ENCODE measurements at regions not wholly inside any gene's neighbourhood (a gene's known extent, or its start where the extent isn't known, plus 50 kb on each side); places are given as distances from the start of the nearest gene placed in this dataset.

- no peak for DNase-seq (ENCODE audit: extremely low spot score)
- TF ChIP-seq CTCF (IDR thresholded peaks at IDR 0.05): no peak
- TF ChIP-seq EP300 (IDR thresholded peaks at IDR 0.05): no peak
- no peak for TF ChIP-seq POLR2AphosphoS5 (IDR thresholded peaks at IDR 0.05)
- TF ChIP-seq POLR2A (IDR thresholded peaks at IDR 0.05; ENCODE audit: low read depth): no peak
Measured at GRCh38 chr2:139465789-139466188, 685.6 kb upstream of the NXPH2 start.

GRCh38 chr2:139457873-139458272 is 677.7 kb upstream of the NXPH2 start:
- Histone ChIP-seq H3K4me3 (no peak overlapping the region), H3K27ac (replicated peaks in 1 of 4) (no peak overlapping the region), H3K27me3 (no peaks in the 10 kb centered on the region), H3K4me1 (no peaks in the 10 kb centered on the region), H3K9me3 (peaks cover 0 to 12% (median 1%) of the 10 kb centered on the region in 4 donors), H3K36me3 (no peaks in the 10 kb centered on the region)
- no peak for DNase-seq (ENCODE audit: extremely low spot score)
- TF ChIP-seq EP300 (IDR thresholded peaks at IDR 0.05) (no peak), CTCF (IDR thresholded peaks at IDR 0.05) (no peak), POLR2A (IDR thresholded peaks at IDR 0.05; ENCODE audit: low read depth) (no peak), POLR2AphosphoS5 (IDR thresholded peaks at IDR 0.05) (no peak)
- intact Hi-C loops (cut with DNase I): no loop called here
- 47% methylated on average over 5 of the region's 5 CpGs for WGBS

More at GRCh38 chr2:139465789-139466188, 685.6 kb upstream of the NXPH2 start:
- Histone ChIP-seq H3K27me3 (no peaks in the 10 kb centered on the region), H3K36me3 (no peaks in the 10 kb centered on the region), H3K9me3 (no peaks in the 10 kb centered on the region), H3K27ac (replicated peaks in 1 of 4) (no peak overlapping the region), H3K4me3 (no peak overlapping the region), H3K4me1 (no peaks in the 10 kb centered on the region)
- WGBS: 85% methylated on average over 4 of the region's 4 CpGs
- intact Hi-C loops (cut with DNase I): no loop called here

GRCh38 chr2:139454251-139454650 is 674.1 kb upstream of the NXPH2 start:
- Histone ChIP-seq H3K27me3 (no peaks in the 10 kb centered on the region), H3K4me3 (no peak overlapping the region), H3K27ac (replicated peaks in 1 of 4) (no peak overlapping the region), H3K4me1 (no peaks in the 10 kb centered on the region), H3K9me3 (peaks cover 0 to 20% (median 6%) of the 10 kb centered on the region in 4 donors), H3K36me3 (no peaks in the 10 kb centered on the region)
- intact Hi-C loops (cut with DNase I): no loop called here
- no peak for DNase-seq (ENCODE audit: extremely low spot score)
- 83% methylated on average over 1 of the region's 1 CpG for WGBS
- TF ChIP-seq CTCF (IDR thresholded peaks at IDR 0.05) (no peak), EP300 (IDR thresholded peaks at IDR 0.05) (no peak), POLR2AphosphoS5 (IDR thresholded peaks at IDR 0.05) (no peak), POLR2A (IDR thresholded peaks at IDR 0.05; ENCODE audit: low read depth) (no peak)

- Histone ChIP-seq H3K36me3 (no peaks in the 10 kb centered on the region), H3K4me3 (no peak overlapping the region), H3K9me3 (no peaks in the 10 kb centered on the region), H3K27me3 (no peaks in the 10 kb centered on the region), H3K27ac (replicated peaks in 1 of 4) (no peak overlapping the region), H3K4me1 (no peaks in the 10 kb centered on the region)
- TF ChIP-seq CTCF (IDR thresholded peaks at IDR 0.05) (no peak), EP300 (IDR thresholded peaks at IDR 0.05) (no peak), POLR2A (IDR thresholded peaks at IDR 0.05; ENCODE audit: low read depth) (no peak), POLR2AphosphoS5 (IDR thresholded peaks at IDR 0.05) (no peak)
- intact Hi-C loops (cut with DNase I): no loop called here
- no peak for DNase-seq (ENCODE audit: extremely low spot score)
Measured at GRCh38 chr2:139439100-139439499, 658.9 kb upstream of the NXPH2 start.

GRCh38 chr2:139438478-139438877 is 658.3 kb upstream of the NXPH2 start:
- H3K4me1 ChIP-seq: no peaks in the 10 kb centered on the region
- H3K36me3 ChIP-seq: no peaks in the 10 kb centered on the region
- WGBS: 83% methylated on average over 3 of the region's 3 CpGs
- no peak overlapping the region for H3K4me3 ChIP-seq
- no peaks in the 10 kb centered on the region for H3K27me3 ChIP-seq
- no peaks in the 10 kb centered on the region for H3K9me3 ChIP-seq
- TF ChIP-seq CTCF (IDR thresholded peaks at IDR 0.05): no peak
- TF ChIP-seq POLR2AphosphoS5 (IDR thresholded peaks at IDR 0.05): no peak
- TF ChIP-seq POLR2A (IDR thresholded peaks at IDR 0.05; ENCODE audit: low read depth): no peak
- no peak for TF ChIP-seq EP300 (IDR thresholded peaks at IDR 0.05)
- H3K27ac ChIP-seq (replicated peaks in 1 of 4): no peak overlapping the region
- DNase-seq (ENCODE audit: extremely low spot score): no peak
- intact Hi-C loops (cut with DNase I): no loop called here

Data from esophagus muscularis mucosa (tissue), 4 donors.